Endothelial cell (in vitro differentiated cells): ENCODE measurements at regions not wholly inside any gene's neighbourhood (a gene's known extent, or its start where the extent isn't known, plus 50 kb on each side); places are given as distances from the start of the nearest gene placed in this dataset.

ENCODE experiments used
- DNase-seq: peaks from one replicate; pipeline ENCODE4 v3.0.0; 2021; ENCODE audit warnings: low spot score
- H3K27ac Mint-ChIP-seq: one replicate; pipeline ENCODE4 v1.8.0; 2021; ENCODE audit warnings: mixed read lengths, inconsistent platforms; ENCODE audit not compliant: unreplicated experiment
- H3K27me3 Mint-ChIP-seq: one replicate; pipeline ENCODE4 v1.8.0; 2021; ENCODE audit warnings: mild to moderate bottlenecking, moderate library complexity, mixed read lengths, inconsistent platforms; ENCODE audit not compliant: unreplicated experiment
- H3K36me3 Mint-ChIP-seq: one replicate; pipeline ENCODE4 v1.8.0; 2021; ENCODE audit warnings: mild to moderate bottlenecking, low read depth, mixed read lengths, inconsistent platforms; ENCODE audit not compliant: unreplicated experiment
- H3K4me1 Mint-ChIP-seq: one replicate; pipeline ENCODE4 v1.8.0; 2021; ENCODE audit warnings: mild to moderate bottlenecking, mixed read lengths, inconsistent platforms; ENCODE audit not compliant: unreplicated experiment
- H3K4me3 Mint-ChIP-seq: one replicate; pipeline ENCODE4 v1.8.0; 2021; ENCODE audit warnings: mild to moderate bottlenecking, mixed read lengths, inconsistent platforms; ENCODE audit not compliant: unreplicated experiment
- H3K9me3 Mint-ChIP-seq: one replicate; pipeline ENCODE4 v1.8.0; 2021; ENCODE audit warnings: mixed read lengths, inconsistent platforms; ENCODE audit not compliant: unreplicated experiment
- CTCF ChIP-seq: fragments of 200-600 bp; sonication (generic); IDR thresholded peaks from one replicate; pipeline ENCODE4 v1.5.0; 2021; ENCODE audit warnings: antibody characterized with exemption; ENCODE audit not compliant: unreplicated experiment

GRCh38 chr12:73531752-73532151 is 1005.9 kb upstream of the ATXN7L3B start:
- H3K4me3 Mint-ChIP-seq: no peak overlapping the region
- H3K9me3 Mint-ChIP-seq: no peaks in the 10 kb centered on the region
- DNase-seq: no peak
- no peaks in the 10 kb centered on the region for H3K36me3 Mint-ChIP-seq
- H3K4me1 Mint-ChIP-seq: no peaks in the 10 kb centered on the region
- no peaks in the 10 kb centered on the region for H3K27me3 Mint-ChIP-seq
- no peak for TF ChIP-seq CTCF
- no peak overlapping the region for H3K27ac Mint-ChIP-seq

DNA sequence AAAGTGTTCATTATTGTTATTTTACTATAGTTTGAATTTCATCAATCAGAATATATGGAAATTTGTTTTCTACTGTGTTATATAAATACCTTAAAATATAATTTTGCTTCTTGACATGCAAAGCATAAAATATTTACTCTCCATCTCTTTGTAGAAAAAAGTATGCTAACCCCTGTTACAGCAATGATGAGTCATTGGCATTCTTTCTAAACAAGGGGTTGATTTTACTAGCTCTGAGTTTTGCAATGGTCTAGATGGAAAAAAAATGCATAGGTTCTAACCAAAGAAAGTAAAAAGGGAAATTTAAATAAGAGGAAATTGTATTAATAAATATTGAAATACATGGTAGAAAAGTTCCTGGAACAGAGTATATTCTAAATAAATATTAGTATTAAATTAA is 990.2 kb upstream of the ATXN7L3B start:
- no peak overlapping the region for H3K4me3 Mint-ChIP-seq
- no peak overlapping the region for H3K27ac Mint-ChIP-seq
- H3K9me3 Mint-ChIP-seq: no peaks in the 10 kb centered on the region
- DNase-seq: no peak
- H3K27me3 Mint-ChIP-seq: peaks cover 1% of the 10 kb centered on the region
- no peaks in the 10 kb centered on the region for H3K4me1 Mint-ChIP-seq
- TF ChIP-seq CTCF: no peak
- no peaks in the 10 kb centered on the region for H3K36me3 Mint-ChIP-seq

DNA sequence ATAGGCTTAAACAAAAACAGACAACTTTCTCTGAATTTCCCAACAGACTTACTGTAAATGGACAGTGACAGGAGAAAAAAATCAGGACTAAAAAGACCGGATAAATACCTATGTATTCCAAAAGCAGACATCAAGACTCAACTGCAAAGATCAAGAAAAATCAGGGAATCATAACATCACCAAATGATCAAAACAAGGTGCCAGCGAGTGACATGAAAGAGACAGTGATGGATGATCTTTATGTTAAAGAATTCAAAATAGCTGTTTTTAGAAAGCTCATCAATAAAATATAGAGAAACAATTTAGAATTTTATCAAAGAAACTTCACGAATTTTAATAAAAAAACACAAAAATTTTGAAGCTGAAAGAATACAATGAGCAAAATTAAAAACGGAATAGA is 952.5 kb upstream of the ATXN7L3B start:
- H3K27ac Mint-ChIP-seq: no peak overlapping the region
- H3K27me3 Mint-ChIP-seq: peaks cover 2% of the 10 kb centered on the region
- DNase-seq: no peak
- no peaks in the 10 kb centered on the region for H3K9me3 Mint-ChIP-seq
- TF ChIP-seq CTCF: no peak
- no peaks in the 10 kb centered on the region for H3K4me1 Mint-ChIP-seq
- no peak overlapping the region for H3K4me3 Mint-ChIP-seq
- H3K36me3 Mint-ChIP-seq: no peaks in the 10 kb centered on the region

DNA sequence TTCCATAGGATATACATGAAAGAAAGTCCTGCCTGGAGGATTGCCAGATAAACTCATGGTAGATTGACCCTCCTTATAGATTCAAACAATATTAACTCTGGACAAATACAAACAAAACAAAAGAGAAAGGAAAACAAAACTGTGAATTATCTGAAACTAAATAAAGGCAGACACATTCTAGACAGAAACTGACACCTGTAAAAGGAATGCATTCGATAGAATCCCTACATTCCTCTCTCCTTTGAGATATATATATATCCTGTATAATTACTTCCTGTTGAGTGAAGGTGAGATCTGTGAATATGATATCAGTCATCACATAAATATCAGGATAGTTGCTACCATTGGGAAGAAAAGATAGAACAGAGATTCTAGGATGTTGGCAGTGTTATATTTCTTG is 948.4 kb upstream of the ATXN7L3B start:
- H3K27me3 Mint-ChIP-seq: no peaks in the 10 kb centered on the region
- no peaks in the 10 kb centered on the region for H3K9me3 Mint-ChIP-seq
- H3K27ac Mint-ChIP-seq: no peak overlapping the region
- no peak for DNase-seq
- no peaks in the 10 kb centered on the region for H3K4me1 Mint-ChIP-seq
- H3K36me3 Mint-ChIP-seq: no peaks in the 10 kb centered on the region
- TF ChIP-seq CTCF: no peak
- H3K4me3 Mint-ChIP-seq: no peak overlapping the region

DNA sequence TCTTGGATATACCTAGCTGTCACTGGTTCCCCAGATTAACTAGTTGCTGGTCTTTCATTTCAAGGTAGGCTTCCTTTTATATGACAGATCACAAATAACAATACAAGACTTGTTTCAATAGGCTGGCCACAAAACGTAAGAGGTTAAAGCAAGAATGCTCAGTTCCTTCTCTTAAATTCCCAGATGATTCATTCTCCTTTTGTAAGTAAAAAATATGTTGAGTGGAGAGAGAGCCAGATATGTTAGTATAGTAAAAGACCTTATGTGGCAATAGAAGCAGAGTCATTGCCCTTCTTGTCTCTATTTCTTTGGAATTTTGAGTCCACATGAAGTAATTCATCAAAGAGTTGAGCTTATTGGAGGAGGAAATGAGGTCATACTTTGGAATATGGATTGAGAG is 939.0 kb upstream of the ATXN7L3B start:
- no peaks in the 10 kb centered on the region for H3K27me3 Mint-ChIP-seq
- H3K9me3 Mint-ChIP-seq: peaks cover 3% of the 10 kb centered on the region
- H3K27ac Mint-ChIP-seq: no peak overlapping the region
- no peak for DNase-seq
- H3K36me3 Mint-ChIP-seq: no peaks in the 10 kb centered on the region
- no peak for TF ChIP-seq CTCF
- no peaks in the 10 kb centered on the region for H3K4me1 Mint-ChIP-seq
- H3K4me3 Mint-ChIP-seq: no peak overlapping the region
